GM19193 (cell line): ENCODE measurements at regions not wholly inside any gene's neighbourhood (a gene's known extent, or its start where the extent isn't known, plus 50 kb on each side); places are given as distances from the start of the nearest gene placed in this dataset.

Source experiments
- POLR2A ChIP-seq: IDR thresholded peaks from 4 replicates; pipeline ENCODE4 v1.6.1; 2011; ENCODE audit not compliant: insufficient read depth, insufficient read length; ENCODE audit errors: extremely low read depth

DNA sequence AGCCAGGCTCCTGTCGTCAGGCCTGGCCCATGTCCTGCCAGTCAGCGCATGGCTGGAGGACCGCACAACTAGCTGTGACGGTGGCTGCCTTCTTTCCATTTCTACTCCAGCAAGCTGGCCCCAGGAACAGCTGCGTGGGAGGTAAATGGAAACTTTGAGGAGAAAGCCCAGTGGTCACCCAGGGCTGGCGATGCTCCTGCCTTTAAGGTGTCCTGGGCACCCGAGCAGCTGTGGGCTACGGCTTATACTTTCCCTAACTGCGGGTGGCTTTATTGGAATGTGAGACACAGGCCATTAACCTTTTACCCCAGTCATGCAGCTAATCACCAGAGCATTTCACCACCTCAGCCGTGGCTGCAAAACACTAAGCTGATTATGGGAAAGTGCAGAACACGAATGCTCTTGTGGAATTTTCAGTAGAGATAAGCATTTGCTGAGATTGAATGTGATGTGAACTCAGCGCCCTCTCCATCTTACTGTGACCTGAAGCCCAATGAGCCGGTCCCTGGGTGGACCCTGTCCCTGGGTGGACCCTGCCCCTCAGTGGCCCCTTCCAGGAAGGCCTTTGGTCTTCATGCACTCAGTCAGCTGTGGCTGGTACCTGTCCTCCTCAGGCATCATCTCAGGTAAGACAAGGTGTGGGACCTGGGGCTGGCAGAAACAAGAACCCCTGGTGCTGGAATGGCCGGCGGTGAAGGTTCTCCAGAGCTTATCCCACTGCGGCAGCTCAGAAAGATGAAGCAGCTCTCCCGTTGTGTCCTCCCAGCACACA lies 275.4 kb upstream of the HS6ST1 start:
- no peak for TF ChIP-seq POLR2A

DNA sequence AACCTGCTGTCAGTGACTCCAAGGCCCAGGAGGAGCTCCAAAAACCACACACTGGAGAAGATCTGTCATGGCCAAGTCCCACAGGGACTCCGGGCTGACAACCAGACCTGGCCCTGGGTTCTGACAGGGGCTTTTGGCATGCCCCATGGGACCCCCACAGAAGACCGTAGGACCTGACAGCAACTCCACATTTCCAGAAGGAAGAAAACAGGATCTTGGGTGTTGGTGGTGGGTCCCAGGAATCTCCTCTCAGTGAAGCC lies 275.9 kb upstream of the HS6ST1 start:
- TF ChIP-seq POLR2A = no peak

DNA sequence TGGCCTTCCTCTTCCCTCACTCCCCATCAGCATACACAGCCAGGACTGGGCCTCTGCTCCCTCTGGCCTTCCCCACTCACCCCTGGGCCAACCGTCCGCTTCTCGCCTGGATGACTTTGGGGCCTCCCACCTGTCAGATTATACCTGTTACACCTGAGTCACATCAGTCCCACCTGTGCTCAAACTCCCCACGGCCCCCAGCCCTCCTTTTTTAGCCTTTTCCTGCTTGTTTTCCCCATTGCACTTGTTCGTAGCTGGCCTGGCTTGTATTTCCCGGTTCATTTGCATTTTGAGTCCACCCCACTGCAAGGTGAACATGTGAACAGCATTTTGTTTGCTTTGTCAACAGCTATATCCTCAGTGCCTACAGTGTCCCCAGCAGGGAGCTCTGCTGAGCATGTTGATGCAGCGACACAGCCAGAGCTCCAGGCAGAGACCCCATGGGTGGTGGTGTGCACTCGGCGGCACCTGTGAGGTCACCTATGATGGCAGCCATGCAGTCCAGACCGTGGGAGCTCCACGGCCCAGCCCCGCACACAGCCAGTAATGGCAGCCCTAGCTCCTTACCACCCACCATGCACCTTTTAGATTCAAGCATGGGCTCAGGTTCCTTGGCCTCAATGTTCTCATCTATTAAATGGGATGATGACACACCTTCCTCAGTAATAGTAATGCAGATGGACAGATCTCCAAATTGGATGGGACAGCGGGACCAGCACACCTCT lies 276.4 kb upstream of the HS6ST1 start:
- no peak for TF ChIP-seq POLR2A

DNA sequence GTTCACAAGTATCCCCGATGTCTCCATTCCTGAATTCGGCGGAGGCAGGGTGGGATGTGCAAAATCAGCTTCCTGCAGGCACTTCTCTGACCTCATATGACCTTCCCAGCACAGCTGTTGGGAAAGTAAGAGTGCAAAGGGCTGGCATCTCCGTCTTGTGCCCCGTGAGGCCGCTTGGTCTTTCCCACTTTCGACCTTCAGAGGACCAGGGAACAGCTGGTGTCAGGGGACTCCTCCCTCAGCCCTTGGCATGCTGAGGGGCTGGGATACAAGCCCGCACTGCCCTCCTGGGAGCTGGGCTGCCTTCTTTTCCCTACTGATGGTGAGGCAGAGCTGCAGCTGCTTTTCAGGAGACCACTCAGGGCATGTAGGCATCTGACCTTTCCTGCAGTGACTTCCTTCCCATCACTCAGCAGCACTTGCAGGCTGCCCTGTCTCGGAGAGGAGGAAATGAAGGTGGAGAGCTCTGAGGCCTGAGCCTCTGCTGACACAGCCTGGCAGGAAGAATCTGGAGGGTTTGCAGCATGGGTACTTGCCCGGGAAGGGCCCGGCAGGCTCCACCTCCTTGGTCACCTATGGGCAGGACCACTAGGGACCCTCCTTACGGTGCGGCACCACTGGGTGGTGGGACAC lies 277.2 kb upstream of the HS6ST1 start:
- no peak for TF ChIP-seq POLR2A

DNA sequence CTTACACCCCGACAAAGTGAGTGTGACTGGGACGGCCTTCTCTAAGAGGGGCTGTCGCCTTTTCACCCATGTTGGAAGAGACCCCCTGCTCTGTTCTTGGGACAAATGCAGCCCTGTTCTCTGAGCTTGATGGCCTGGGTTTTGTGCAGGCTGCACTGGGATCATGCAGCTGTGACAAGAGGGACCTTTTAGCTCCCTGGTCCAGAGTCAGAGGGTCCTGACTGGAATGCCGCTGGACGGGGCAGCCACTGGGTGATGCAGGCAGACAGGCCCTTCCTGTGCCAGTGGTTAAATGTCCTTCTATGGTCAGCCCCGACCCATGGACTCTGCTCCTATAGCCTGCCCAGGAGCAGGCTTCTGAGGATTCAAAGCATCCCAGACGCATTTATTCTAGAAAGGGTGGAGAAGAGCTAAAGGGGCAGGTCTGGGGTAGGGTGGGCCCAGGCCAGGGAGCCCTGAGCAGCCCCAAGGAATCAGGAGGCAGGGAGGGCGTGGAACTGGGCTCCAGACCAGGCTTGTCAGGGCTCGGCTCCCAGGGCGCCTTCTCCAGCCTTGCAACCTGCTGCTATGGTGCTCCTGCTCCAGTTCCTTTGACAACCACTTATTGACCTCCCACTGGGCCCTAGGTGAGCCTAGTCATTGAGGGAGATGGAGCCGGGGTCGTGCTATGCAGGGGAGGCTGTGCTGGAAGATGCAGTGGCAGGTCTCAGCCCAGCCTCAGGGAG lies 277.9 kb upstream of the HS6ST1 start:
- no peak for TF ChIP-seq POLR2A

DNA sequence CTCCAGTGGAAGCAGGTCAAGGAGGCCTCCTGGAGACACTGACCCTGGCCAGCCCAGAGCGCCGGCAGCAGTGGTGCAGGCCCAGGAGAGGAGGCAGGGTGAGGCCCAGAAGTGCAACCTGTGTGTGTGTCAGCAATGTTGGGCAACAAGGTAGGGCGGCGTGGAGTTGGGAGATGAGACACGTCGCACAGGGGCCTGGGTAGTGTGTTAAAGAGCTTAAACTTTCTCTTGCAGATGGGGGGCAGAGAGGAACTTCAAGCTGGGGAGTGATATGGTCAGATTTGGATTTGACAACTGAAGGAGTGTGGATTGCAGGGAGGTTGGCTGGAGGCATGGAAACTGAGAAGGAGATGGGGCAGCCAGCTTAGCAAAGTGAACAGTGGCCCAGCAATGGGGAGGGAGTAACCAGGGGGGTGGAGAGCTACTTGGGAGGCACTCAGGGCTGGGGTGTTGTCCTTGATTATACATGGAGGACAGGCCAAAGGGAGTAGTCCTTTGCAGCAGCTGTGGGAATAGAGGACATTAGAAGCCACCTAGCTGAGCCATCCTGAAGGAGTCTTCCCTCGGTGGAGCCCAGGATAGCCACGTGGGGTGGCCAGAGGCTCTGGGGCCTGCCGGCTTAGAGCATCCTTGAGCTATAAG lies 278.6 kb upstream of the HS6ST1 start:
- no peak for TF ChIP-seq POLR2A

DNA sequence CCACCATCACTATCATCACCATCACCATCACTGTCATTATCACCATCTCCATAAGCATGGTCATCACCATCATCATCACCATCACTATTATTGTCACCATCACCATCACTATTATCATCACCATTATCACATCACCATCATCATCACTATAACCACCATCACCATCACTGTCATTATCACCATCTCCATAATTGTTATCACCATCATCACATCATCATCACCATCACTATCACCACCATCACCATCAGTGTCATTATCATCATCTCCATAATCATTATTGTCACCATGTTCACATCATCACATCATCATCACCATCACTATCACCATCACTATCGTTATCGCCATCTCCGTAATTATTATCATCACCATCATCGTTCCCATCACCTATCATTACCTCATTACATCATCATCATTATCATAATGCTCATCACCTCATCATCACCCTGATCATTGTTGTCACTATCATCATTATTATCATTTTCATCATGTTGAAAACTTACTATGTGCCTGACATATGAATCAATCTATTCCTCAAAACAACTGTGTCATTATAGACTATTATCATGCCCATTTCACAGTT lies 280.3 kb upstream of the HS6ST1 start:
- no peak for TF ChIP-seq POLR2A

DNA sequence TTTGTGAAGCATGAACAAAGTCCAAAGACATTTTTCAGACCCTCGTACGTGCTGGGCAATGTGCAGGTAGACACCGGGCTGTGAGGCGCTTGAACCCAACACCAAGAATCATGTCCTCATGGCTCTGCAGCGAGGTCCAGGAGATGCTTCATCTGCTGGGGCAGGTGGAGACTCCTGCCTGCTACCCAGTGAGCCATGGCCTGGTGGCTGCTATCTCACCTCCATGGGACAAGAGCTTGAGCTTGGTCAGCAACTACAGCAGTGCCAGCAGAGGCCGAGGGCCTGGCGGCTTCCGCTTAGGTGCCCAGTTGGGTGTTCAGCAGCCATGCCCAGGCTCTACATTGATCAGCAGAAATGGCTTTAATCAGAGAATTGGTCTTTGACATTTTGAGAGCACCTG lies 281.0 kb upstream of the HS6ST1 start:
- no peak for TF ChIP-seq POLR2A

DNA sequence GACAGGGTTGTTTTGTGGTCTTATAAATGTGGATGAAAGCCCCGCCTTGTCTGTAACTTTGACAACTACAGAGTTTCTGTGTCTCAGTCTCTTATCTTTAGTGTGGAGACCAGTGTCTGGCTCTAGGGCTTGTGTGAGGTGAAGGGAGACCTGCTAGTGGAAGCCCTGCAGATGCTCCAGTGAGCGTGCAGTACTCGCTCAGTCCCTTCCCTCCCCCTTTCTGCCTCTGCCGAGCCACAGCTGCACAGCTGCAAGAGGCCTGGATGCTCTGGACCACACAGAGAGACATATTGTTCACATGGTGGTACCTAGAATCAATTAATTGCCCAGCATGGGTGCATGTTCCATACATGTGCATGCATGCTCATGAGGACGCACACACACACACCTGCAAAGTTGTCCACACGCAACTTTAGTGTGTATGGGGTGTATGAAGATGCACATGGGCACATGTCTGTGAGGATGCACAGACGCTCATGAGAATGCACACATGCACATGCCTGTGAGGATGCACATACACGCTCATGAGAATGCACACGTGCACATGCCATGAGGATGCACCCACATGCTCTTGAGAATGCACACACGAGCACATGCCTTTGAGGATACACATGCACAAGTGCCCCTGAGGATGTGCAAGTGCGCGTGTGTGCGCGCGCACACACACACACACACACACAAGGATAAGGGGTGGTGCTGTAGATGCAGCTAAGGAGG lies 282.1 kb upstream of the HS6ST1 start:
- no peak for TF ChIP-seq POLR2A

DNA sequence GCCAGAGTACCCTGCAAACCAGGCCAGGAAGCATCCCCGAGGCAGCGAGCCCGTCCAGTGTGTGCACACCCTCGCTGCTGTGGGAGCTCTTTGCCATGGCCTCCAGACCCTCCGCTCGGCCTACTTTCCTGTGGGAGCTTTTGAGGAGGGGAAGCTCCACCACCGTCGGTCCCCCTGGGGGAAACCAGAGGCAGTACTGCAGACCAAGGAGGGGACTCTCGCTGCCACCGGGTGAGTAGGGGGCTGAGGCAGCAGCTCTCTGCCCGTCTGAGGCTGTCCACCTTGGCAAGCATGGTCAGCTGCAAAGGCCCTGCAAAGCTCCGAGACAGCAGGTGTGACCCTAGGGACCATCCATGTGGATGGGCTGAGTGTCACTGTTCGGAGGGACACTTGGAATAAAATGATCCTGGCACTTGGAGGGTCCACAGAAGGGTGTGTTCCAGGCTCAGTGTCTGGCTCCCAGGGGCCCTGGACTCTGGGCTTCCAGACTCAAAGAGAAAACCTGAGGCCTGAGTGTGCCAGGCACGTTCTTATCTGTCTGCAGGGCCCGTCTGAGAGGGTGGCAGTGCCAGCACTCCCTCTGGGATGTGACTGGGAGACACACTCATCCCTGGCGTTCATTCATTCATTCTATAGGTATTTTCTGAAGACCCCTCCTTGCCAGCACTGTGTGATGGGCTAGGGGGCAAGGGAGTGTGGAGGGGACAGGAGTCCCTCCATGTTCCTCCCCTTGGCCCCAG lies 282.8 kb upstream of the HS6ST1 start:
- TF ChIP-seq POLR2A = no peak

DNA sequence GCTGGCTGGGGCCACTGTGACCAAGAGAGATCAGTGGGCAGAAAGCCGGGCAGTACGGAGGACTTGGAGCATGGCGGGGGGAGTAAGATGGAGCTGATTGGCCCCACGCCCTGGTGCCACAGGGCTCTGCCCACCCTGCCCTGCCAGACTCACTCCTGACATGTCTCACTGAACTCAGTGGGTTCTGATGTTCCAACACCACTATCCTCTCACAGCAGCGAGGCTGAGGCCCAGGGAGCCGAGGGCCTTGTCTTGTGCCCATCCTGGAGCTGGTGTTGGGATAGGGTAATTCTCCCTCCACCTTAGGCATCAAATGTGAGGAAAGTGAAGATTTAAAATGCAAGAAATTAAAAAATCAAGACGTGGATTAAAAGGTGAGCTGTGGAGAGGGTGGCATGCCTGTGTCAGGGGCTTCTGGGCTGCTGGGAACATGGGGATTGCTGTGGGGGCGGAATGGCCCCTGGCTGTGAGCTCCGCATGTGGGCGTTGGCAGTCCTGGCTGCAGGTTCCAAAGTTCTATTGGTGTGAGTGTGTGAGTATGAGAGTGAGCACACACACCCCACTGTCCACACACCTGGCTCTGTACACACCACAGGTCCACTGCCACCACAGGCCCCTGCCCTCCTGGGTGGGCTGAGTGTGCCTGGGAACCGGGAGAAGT lies 283.5 kb upstream of the HS6ST1 start:
- TF ChIP-seq POLR2A = no peak

DNA sequence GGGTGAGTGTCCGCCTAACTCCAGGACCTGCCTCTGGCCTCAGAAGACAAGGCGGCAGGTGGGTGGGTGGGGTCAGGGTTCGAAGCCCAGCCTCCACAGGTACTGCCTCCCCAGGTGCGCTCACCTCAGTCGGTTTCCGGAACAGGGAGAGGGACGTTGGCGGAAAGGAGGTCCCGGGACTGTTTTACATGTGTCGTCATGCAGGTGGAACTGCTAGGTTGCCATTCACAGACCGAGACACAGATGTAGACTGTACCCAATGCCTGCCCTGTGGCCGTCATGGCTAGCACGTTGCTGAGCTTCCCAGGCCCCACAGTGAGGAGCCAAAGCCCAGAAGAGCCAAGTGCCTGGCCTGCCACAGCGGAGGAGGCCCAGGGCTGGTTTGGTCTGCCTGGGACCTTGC lies 284.0 kb upstream of the HS6ST1 start:
- no peak for TF ChIP-seq POLR2A

DNA sequence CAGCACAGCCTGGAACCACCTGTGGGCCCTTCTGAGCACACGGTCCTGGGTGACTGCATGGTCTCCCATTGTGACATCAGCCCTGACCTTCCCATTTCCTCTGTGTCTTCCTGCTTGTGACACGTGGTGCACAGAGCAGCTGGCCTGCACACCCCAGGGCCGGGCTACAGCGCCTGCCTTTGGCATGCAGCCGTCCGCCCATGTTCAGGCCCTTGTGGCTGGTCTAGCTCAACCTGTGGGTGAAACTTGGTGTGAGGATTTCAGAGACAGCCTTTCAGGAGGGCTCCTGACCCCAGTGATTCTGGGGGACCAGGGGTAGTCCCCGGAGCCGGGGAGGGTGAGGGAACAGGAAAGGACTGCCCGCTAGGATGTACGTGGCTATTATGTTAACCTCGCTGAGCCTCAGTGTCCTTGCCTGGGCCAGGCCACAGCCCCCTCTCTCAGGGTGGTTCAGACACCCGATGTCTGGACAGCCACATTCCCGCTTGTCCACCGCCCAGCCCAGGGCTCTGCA lies 284.8 kb upstream of the HS6ST1 start:
- no peak for TF ChIP-seq POLR2A
